RWPE1 (cell line): ENCODE measurements at regions not wholly inside any gene's neighbourhood (a gene's known extent, or its start where the extent isn't known, plus 50 kb on each side); places are given as distances from the start of the nearest gene placed in this dataset.

ENCODE experiments used
- CTCF ChIA-PET: fragments of 350-600 bp; sonication (Branson Sonifier 250); formaldehyde crosslinking; extraction: SDS; loops from one replicate; lab custom pipeline; 2021; lab: Yijun Ruan, JAX
- POLR2A ChIA-PET: fragments of 400-600 bp; formaldehyde crosslinking; extraction: SDS; loops from one replicate; lab custom pipeline; 2020; ENCODE audit warnings: antibody characterized with exemption; ENCODE audit not compliant: low non-redundant PET; lab: Yijun Ruan, JAX
- DNase-seq: peaks from one replicate; pipeline ENCODE4 v3.0.0; 2012; ENCODE audit warnings: low spot score
- H3K27ac ChIP-seq: fragments of 450-650 bp; 2 replicates; pipeline ENCODE4 v1.5.1; 2017
- CTCF ChIP-seq: fragments of 450-650 bp; conservative IDR thresholded peaks from 2 replicates; pipeline ENCODE4 v1.5.1; 2017; ENCODE audit warnings: low read depth, mild to moderate bottlenecking

GRCh38 chr7:98740643-98741042 is 123.6 kb downstream of the NPTX2 start:
- TF ChIP-seq CTCF: no peak
- CTCF ChIA-PET: interaction anchor here (0.6 kb wide), 1 partner anchor 285 kb away, joined by 3 read pairs; no protein-coding TSS in a partner anchor
- H3K27ac ChIP-seq: no peak overlapping the region
- DNase-seq: no peak
- POLR2A ChIA-PET: no interaction called here

- ChIA-PET CTCF (interaction anchor here (0.5 to 1.8 kb wide), 41 partner anchors 9 to 1825 kb away, joined by 3 to 16 read pairs (median 3); partner anchors contain the start of gene NPTX2), POLR2A (no interaction called here)
- no peak overlapping the region for H3K27ac ChIP-seq
- peak; percentile 95 for TF ChIP-seq CTCF
- DNase-seq: peak; percentile 80
Observed at GRCh38 chr7:98745722-98746318, 124.0 kb downstream of the TMEM130 start.

- TF ChIP-seq CTCF: no peak
- no peak for DNase-seq
- ChIA-PET POLR2A (no interaction called here), CTCF (no interaction called here)
- H3K27ac ChIP-seq: no peak overlapping the region
Observed at GRCh38 chr7:98748090-98748489, 121.7 kb downstream of the TMEM130 start.

- ChIA-PET CTCF (no interaction called here), POLR2A (no interaction called here)
- H3K27ac ChIP-seq: no peak overlapping the region
- TF ChIP-seq CTCF: no peak
- no peak for DNase-seq
Observed at GRCh38 chr7:98753176-98753575, 116.6 kb downstream of the TMEM130 start.

- ChIA-PET CTCF (no interaction called here), POLR2A (no interaction called here)
- no peak for TF ChIP-seq CTCF
- no peak for DNase-seq
- no peak overlapping the region for H3K27ac ChIP-seq
Observed at GRCh38 chr7:98753989-98754479, 115.8 kb downstream of the TMEM130 start.

GRCh38 chr7:98755138-98755898 is 114.5 kb downstream of the TMEM130 start:
- CTCF ChIA-PET: interaction anchor here (1.6 kb wide), 1 partner anchor 9 kb away, joined by 5 read pairs; no protein-coding TSS in a partner anchor

More at GRCh38 chr7:98755138-98755898, 114.5 kb downstream of the TMEM130 start:
- no peak for TF ChIP-seq CTCF
- no peak for DNase-seq
- POLR2A ChIA-PET: no interaction called here
- no peak overlapping the region for H3K27ac ChIP-seq
